GM12865 (cell line): ENCODE measurements at regions not wholly inside any gene's neighbourhood (a gene's known extent, or its start where the extent isn't known, plus 50 kb on each side); places are given as distances from the start of the nearest gene placed in this dataset.

Experiments
- DNase-seq: peaks from one replicate; pipeline ENCODE4 v3.0.0; 2010; ENCODE audit warnings: low read depth
- H3K4me3 ChIP-seq: 2 replicates; pipeline ENCODE4 v1.5.1; 2011; ENCODE audit warnings: mild to moderate bottlenecking, low read depth, low read length, control low read depth
- CTCF ChIP-seq: IDR thresholded peaks from 2 replicates; pipeline ENCODE4 v1.5.1; 2011; ENCODE audit warnings: low read length, control low read depth, low read depth, inconsistent platforms; ENCODE audit not compliant: insufficient read depth; ENCODE audit errors: missing control alignments

GRCh38 chr1:101732261-101732660, 264.5 kb downstream of the OLFM3 start:
- DNase-seq: peak; percentile 39
- TF ChIP-seq CTCF: no peak
- no peak overlapping the region for H3K4me3 ChIP-seq

DNA sequence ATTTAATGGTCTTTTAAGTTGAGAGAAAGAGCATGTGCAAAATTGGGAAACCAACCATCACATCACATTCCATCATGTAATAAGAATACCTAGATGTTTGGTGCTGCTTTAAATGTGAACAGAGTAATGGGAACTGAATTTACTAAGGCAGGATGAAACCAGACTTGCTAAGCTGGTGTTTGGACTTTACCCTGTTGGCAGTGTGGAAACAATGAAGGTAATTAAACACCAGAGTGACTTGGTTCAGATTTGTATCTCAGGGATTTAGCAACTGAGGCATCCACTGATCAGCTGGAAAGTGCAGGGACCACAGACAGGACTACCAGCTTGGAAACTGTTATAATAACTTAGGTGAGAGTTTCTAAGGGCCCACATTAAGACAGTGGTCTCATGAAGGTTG, 263.4 kb downstream of the OLFM3 start:
- no peak for TF ChIP-seq CTCF
- no peak for DNase-seq
- H3K4me3 ChIP-seq: no peak overlapping the region

DNA sequence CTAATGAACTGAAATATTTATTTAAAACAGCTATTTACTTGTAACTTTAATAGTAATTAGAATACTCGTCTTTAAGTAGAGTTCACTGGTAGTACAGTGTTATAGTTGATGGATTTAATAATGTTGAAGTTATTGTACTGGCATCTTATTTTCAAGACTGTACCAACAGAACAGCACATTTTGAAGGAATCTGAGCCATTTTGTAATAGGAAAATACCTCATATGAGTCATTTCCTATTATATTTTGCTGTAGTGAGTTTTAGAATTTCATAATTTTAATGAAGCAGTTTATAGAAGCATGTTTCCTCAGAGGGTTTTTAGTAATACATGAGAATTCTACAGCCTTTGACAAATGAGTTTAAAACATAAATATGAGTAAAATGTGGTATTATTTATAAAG, 258.3 kb downstream of the OLFM3 start:
- no peak overlapping the region for H3K4me3 ChIP-seq
- no peak for TF ChIP-seq CTCF
- DNase-seq: no peak

GRCh38 chr1:101739146-101739545, 257.6 kb downstream of the OLFM3 start:
- TF ChIP-seq CTCF: no peak
- no peak for DNase-seq
- no peak overlapping the region for H3K4me3 ChIP-seq

GRCh38 chr1:101739826-101740330, 256.8 kb downstream of the OLFM3 start:
- no peak for TF ChIP-seq CTCF
- no peak for DNase-seq

GRCh38 chr1:101741910-101742309, 254.8 kb downstream of the OLFM3 start:
- H3K4me3 ChIP-seq: no peak overlapping the region
- no peak for TF ChIP-seq CTCF
- no peak for DNase-seq

More at GRCh38 chr1:101739826-101740330, 256.8 kb downstream of the OLFM3 start:
- H3K4me3 ChIP-seq: no peak overlapping the region

GRCh38 chr1:101742509-101742908, 254.2 kb downstream of the OLFM3 start:
- no peak for DNase-seq
- no peak overlapping the region for H3K4me3 ChIP-seq
- no peak for TF ChIP-seq CTCF
